Activated CD8-positive, alpha-beta memory T cell treated with anti-CD3 and anti-CD28 coated beads for 4 hours (primary cell): ENCODE measurements at regions not wholly inside any gene's neighbourhood (a gene's known extent, or its start where the extent isn't known, plus 50 kb on each side); places are given as distances from the start of the nearest gene placed in this dataset.
"Not testable (repeated sequence)": the region's sequence is repeated elsewhere in the genome, so short reads cannot be mapped to it uniquely, and the experiment has no call there.

ENCODE experiments used
- DNase-seq, 2 donors: peaks; one replicate each; pipeline ENCODE4 v3.0.0-alpha.2; 2020; ENCODE audit warnings: low read depth in 2 of 2

- DNase-seq = no peak
Measured at GRCh38 chr11:129503646-129504045, 128.0 kb downstream of the BARX2 start.

GRCh38 chr11:129505266-129505665 is 129.6 kb downstream of the BARX2 start:
- no peak for DNase-seq

- DNase-seq = no peak
Measured at GRCh38 chr11:129508163-129508562, 132.5 kb downstream of the BARX2 start.

GRCh38 chr11:129528296-129528695 is 152.6 kb downstream of the BARX2 start:
- DNase-seq = no peak

GRCh38 chr11:129530154-129530895 is 154.7 kb downstream of the BARX2 start:
- DNase-seq = no peak

DNA sequence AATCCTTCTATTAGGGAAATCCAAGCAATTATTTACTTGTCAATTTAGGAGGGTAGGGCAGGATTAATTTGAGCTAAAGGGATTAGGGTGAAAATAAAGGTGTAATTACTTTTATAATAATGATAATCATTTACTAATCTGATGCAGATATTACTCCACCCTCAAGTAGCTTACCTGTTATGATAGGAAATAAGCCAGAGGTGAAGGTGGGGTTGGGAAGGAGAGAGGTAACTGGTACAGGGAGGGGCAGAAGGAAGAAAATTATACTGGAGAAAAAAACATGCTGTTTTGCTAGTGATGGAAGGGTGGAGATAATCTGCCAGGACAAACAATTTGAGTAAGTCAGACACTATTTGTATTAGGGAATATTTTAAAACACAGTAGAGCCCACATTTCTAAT is 157.7 kb downstream of the BARX2 start:
- DNase-seq = no peak

DNA sequence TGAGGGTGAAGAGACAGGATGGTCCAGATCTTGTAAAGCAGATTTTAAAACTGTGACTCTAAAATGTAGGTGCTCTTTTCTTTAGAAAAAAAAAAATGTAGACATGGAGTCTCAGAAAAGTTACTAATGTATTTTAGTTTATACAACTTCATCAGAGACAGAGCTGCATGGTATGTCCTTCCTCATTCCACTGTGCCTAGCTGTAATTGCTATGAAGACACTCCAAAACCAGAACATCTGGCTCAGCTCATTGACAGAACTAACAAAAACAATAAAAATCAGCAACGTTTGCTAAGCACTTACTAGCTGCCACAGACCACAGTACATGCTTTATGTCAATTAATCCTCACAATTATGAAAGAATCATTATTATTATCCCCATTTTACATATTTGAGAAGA is 160.7 kb downstream of the BARX2 start:
- no peak for DNase-seq

DNA sequence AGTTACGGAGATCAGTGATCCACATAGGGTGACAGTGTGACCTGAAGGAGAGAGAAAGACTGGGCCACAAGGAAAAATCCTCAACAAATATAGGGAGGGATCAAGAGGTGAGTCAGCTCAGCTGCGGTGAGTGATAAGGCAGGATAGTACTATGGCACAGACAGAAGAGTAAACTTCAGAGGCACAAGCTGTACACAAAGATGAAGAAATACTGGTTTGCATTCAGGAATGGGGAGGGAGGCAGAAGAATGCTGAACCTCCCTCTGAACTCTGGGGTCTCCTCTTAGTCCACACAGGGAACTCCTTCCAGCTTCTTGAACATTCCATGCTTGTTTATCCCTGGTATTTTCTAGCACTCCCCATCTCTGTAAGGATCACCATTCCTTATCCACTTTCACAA is 162.7 kb downstream of the BARX2 start:
- DNase-seq = no peak

- no peak for DNase-seq
Measured at GRCh38 chr11:129543515-129544290, 168.1 kb downstream of the BARX2 start.

- no peak for DNase-seq
Measured at GRCh38 chr11:129544691-129545090, 169.0 kb downstream of the BARX2 start.

- DNase-seq = no peak
Measured at GRCh38 chr11:129546266-129546665, 170.6 kb downstream of the BARX2 start.

DNA sequence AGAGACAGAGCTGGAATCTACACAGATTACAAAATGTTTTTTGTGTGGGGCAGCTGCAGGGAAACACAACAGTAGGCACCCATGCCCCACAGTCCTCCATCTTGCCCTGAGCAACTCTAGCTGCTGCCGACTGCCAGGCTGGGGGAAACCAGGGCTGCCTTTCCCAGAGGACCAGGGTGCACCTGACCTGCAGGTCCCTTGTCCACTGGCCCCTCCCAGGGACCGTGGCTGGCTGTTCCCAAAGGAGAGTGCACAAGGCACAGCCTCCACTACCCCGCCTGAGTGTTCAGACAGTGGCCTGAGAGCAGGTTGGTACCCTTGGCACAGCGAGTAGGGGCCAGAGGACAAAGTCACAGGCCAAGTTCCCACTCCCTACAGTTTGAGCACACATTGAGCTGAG is 181.8 kb downstream of the BARX2 start:
- no peak for DNase-seq

DNA sequence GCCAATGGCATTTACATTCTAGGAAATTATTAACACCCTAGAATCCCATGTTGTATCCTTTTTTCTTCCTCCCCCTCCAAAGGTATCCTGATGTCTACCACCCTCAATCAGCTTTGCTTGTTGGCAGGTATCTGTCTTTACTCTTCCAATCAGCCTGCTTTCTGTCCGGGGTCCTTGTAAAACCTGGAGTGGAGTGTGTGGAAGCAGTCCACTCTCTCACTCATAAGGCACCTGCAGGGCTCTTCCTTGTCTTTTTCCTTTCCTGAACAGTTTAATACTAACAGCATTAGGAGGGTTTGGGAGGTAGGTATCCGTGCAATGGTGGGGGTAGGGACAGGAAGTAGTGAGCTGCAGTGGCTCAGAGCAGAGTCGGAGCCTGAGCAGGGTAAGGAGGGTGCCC is 193.4 kb downstream of the BARX2 start:
- DNase-seq = no peak

DNA sequence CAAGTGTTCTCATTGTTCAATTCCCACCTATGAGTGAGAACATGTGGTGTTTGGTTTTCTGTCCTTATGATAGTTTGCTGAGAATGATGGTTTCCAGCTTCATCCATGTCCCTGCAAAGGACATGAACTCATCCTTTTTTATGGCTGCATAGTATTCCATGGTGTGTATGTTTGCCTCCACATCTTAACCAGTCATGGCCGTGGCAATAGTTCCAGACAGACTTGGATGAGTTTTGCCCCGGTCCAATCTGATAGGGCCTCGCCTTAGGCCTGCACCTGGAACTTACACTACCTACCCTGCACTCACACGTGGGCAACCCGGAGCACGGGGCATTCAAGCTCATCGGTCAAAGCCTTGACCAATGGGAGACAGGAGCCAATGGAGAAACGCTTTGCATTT is 197.0 kb downstream of the BARX2 start:
- DNase-seq = not testable (repeated sequence)

DNA sequence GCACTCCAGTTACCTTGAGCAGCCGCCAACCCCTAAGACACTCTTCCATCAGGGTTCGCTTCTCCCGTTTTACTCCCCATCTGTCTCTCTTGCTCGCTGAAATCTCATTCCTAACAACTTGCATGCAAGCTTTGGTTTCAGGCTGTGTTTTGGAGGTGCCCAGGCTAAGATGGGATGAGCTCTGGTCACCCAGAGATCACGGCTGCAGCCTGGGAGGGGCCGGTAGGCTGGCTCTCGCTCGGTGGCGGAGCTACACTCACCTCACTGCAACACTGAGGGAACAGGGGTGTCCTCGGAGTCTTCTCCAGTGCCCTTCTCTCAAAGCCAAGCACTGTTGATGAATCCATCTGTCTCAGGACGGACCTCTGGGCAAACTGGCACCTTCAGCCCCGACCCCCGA is 197.5 kb downstream of the BARX2 start:
- no peak for DNase-seq

- DNase-seq = no peak
Measured at GRCh38 chr11:129574431-129574830, 198.8 kb downstream of the BARX2 start.

DNA sequence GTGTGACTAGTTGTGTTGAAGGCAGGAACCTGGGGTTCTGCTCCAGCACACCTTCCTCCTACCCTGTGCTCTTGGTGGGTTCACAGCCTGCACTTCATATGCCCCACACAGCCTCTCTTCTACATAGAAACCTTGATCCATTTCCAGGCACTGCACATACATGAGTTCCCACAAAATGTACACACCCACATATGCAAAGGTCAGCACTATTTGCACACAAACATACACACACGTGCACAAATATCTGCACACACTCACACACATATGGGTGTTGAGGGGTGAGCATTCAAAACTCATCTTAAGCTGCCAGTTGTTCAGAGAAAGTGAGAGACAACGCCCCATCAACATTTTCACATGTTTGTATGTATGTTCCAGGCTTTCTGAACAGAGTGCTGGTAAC is 201.0 kb downstream of the BARX2 start:
- DNase-seq = no peak

GRCh38 chr11:129578006-129578405 is 202.4 kb downstream of the BARX2 start:
- no peak for DNase-seq

- DNase-seq = no peak
Measured at GRCh38 chr11:129580278-129580677, 204.6 kb downstream of the BARX2 start.

- DNase-seq = no peak
Measured at GRCh38 chr11:129584316-129584715, 208.7 kb downstream of the BARX2 start.

DNA sequence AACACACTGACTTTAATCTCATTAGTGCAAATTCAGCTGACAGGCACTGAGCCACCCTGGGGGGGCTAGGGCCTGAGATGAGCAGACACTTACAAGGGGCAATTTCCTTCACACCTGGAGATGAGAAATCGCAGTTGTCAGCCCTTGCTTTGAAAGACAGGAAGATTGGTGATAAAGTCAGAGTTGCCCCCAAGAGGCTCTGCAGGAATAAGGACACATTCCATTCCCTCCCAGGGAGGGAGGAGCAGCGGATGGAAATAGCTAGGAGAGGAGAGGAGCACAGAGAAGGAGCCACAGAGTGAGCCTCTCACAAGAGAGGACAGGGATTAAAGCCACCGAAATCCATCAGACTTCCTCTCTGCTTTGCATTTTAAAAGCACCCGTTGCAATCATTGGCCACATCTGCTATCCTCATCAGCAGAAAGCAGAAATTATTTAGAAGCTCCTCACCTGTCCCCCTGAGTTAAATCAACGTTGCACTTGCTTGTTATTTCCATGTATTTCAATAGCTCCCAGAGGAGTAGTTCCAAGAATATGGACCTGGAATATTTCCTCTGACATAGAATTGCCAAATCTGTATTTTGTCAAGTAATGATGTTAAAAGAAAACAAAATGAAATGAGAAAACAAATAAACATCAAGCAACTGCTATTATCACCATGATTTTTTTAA is 213.7 kb downstream of the BARX2 start:
- DNase-seq = no peak

DNA sequence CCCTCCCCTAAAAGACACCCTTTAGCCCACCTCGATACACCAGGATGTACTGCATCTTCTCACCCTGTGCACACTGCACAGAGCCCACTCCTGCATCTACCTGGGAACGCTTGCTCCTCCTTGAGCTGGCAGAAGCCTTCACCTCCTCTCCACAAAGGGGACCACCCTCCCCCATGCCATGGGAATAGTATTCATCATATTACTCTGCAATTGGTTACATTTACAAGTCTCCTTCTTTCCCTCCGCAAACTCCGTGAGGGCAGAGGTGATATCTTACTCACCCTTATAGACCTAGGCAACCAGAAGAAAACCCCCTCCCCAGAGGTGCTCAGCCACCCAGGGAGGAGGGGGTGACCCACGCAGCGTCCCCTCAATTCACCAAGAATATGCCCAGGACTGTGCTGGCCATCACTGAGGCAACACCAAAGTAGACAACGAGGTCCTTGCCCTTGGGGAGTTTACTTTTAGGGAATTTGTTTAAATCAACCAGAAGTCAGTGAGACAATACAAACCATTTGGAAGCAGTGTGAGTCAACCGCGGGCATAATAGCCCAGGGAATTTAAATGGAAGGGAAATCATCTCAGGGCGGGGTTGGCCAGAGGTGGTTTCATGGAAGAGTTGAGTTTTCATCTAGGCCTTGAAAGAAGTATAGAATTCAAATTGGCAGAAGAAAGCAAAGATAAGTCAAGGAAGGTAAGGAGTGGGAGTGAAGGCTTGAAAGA is 214.5 kb downstream of the BARX2 start:
- DNase-seq = no peak
